IMR-90 (cell line): ENCODE measurements at regions not wholly inside any gene's neighbourhood (a gene's known extent, or its start where the extent isn't known, plus 50 kb on each side); places are given as distances from the start of the nearest gene placed in this dataset.

Experiments
- BHLHE40 ChIP-seq: fragments of 150-350 bp; IDR thresholded peaks from 2 replicates; pipeline ENCODE4 v1.6.1; 2016; ENCODE audit warnings: mild to moderate bottlenecking, low read depth, low read length
- CEBPB ChIP-seq: IDR thresholded peaks from 2 replicates; pipeline ENCODE4 v1.6.1; 2012; ENCODE audit warnings: low read depth, low read length, improper control_type of control experiment
- CHD1 ChIP-seq: IDR thresholded peaks from 2 replicates; pipeline ENCODE4 v1.6.1; 2012; ENCODE audit warnings: low read depth, low read length, improper control_type of control experiment
- MAFK ChIP-seq: IDR thresholded peaks from 2 replicates; pipeline ENCODE4 v1.6.1; 2012; ENCODE audit warnings: low read depth, low read length, improper control_type of control experiment
- MAZ ChIP-seq: IDR thresholded peaks from 2 replicates; pipeline ENCODE4 v1.6.1; 2012; ENCODE audit warnings: low read depth, mild to moderate bottlenecking, low read length, improper control_type of control experiment, moderate library complexity, borderline replicate concordance
- MXI1 ChIP-seq: IDR thresholded peaks from 2 replicates; pipeline ENCODE4 v1.6.1; 2012; ENCODE audit warnings: low read depth, mild to moderate bottlenecking, low read length, moderate library complexity, borderline replicate concordance
- POLR2A ChIP-seq: IDR thresholded peaks from 2 replicates; pipeline ENCODE4 v1.6.1; 2012; ENCODE audit warnings: mild to moderate bottlenecking, low read depth, low read length
- RAD21 ChIP-seq: IDR thresholded peaks from 2 replicates; pipeline ENCODE4 v1.6.1; 2012; ENCODE audit warnings: low read length, improper control_type of control experiment
- RCOR1 ChIP-seq: IDR thresholded peaks from 2 replicates; pipeline ENCODE4 v1.6.1; 2012; ENCODE audit warnings: mild to moderate bottlenecking, low read length, improper control_type of control experiment; ENCODE audit not compliant: insufficient replicate concordance
- RFX5 ChIP-seq: IDR thresholded peaks from 2 replicates; pipeline ENCODE4 v1.8.0; 2012; ENCODE audit warnings: low read depth, mild to moderate bottlenecking, low read length, moderate library complexity
- SMC3 ChIP-seq: fragments of 150-350 bp; IDR thresholded peaks from 2 replicates; pipeline ENCODE4 v1.6.1; 2016; ENCODE audit warnings: low read depth, mild to moderate bottlenecking, antibody characterized with exemption, low read length, moderate library complexity
- TF ChIP-seq, protein P1 (sequence below): conservative IDR thresholded peaks from 2 replicates; pipeline ENCODE4 v1.5.1; 2012; ENCODE audit warnings: mild to moderate bottlenecking, low read depth, low read length, improper control_type of control experiment
- TF ChIP-seq, protein P2 (sequence below): fragments of 150-350 bp; IDR thresholded peaks from 2 replicates; pipeline ENCODE4 v1.6.1; 2016; ENCODE audit warnings: low read depth, mild to moderate bottlenecking, low read length, moderate library complexity, borderline replicate concordance
- TF ChIP-seq, protein P3 (sequence below): fragments of 150-350 bp; IDR thresholded peaks from 2 replicates; pipeline ENCODE4 v1.6.1; 2017; ENCODE audit warnings: mild to moderate bottlenecking, antibody characterized with exemption, low read length, low read depth

DNA sequence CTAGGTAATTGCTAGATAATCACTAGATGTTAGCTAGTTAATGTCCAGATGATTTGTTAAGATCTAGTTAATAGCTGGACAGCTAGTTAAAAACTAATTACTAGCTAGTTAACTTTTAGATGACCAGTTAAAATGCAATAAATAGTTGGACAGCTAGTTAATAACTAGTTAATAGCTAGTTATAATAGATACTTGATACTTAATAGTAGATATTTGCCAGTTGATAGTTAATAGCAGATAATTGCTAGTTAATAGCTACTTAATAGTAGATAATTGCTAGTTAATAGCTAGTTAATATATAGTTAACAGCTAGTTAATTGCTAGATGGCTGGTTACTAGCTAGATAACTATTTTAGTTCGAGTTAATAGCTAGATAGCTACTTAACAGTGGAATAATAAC is 631.4 kb upstream of the CT83 start:
- TF ChIP-seq, protein P1, sequence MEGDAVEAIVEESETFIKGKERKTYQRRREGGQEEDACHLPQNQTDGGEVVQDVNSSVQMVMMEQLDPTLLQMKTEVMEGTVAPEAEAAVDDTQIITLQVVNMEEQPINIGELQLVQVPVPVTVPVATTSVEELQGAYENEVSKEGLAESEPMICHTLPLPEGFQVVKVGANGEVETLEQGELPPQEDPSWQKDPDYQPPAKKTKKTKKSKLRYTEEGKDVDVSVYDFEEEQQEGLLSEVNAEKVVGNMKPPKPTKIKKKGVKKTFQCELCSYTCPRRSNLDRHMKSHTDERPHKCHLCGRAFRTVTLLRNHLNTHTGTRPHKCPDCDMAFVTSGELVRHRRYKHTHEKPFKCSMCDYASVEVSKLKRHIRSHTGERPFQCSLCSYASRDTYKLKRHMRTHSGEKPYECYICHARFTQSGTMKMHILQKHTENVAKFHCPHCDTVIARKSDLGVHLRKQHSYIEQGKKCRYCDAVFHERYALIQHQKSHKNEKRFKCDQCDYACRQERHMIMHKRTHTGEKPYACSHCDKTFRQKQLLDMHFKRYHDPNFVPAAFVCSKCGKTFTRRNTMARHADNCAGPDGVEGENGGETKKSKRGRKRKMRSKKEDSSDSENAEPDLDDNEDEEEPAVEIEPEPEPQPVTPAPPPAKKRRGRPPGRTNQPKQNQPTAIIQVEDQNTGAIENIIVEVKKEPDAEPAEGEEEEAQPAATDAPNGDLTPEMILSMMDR: no peak
- TF ChIP-seq RAD21 (no peak), CHD1 (no peak), MXI1 (no peak), POLR2A (no peak), RFX5 (no peak), MAFK (no peak), CEBPB (no peak), RCOR1 (no peak), BHLHE40 (no peak), MAZ (no peak), SMC3 (no peak)
- TF ChIP-seq, protein P2, sequence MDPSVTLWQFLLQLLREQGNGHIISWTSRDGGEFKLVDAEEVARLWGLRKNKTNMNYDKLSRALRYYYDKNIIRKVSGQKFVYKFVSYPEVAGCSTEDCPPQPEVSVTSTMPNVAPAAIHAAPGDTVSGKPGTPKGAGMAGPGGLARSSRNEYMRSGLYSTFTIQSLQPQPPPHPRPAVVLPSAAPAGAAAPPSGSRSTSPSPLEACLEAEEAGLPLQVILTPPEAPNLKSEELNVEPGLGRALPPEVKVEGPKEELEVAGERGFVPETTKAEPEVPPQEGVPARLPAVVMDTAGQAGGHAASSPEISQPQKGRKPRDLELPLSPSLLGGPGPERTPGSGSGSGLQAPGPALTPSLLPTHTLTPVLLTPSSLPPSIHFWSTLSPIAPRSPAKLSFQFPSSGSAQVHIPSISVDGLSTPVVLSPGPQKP: no peak
- TF ChIP-seq, protein P3, sequence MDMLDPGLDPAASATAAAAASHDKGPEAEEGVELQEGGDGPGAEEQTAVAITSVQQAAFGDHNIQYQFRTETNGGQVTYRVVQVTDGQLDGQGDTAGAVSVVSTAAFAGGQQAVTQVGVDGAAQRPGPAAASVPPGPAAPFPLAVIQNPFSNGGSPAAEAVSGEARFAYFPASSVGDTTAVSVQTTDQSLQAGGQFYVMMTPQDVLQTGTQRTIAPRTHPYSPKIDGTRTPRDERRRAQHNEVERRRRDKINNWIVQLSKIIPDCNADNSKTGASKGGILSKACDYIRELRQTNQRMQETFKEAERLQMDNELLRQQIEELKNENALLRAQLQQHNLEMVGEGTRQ: no peak
